Breast epithelium (tissue), 4 donors: ENCODE measurements at regions not wholly inside any gene's neighbourhood (a gene's known extent, or its start where the extent isn't known, plus 50 kb on each side); places are given as distances from the start of the nearest gene placed in this dataset.

Experiments
- DNase-seq, 2 donors: peaks; one replicate each; pipeline ENCODE4 v3.0.0-alpha.2; 2019; ENCODE audit warnings: low spot score in 2 of 2
- H3K27ac ChIP-seq, 2 donors: fragments of 200-600 bp; sonication (generic) in 1 of 2; one replicate each; pipeline ENCODE4 v1.5.1; 2016 to 2019; ENCODE audit warnings: mild to moderate bottlenecking in 1 of 2
- H3K27me3 ChIP-seq, 2 donors: fragments of 200-600 bp; sonication (generic) in 1 of 2; one replicate each; pipeline versions ENCODE4 v1.5.1 to v1.6.0; 2017 to 2019; ENCODE audit warnings: control low read depth in 1 of 2, mild to moderate bottlenecking in 1 of 2
- H3K36me3 ChIP-seq: fragments of 200-600 bp; one replicate; pipeline ENCODE4 v1.5.1; 2019
- H3K4me1 ChIP-seq, 2 donors: fragments of 200-600 bp; sonication (generic); one replicate each; pipeline ENCODE4 v1.5.1; 2016 to 2019; ENCODE audit warnings: control low read depth in 1 of 2
- H3K4me3 ChIP-seq, 3 donors: fragments of 200-600 bp; sonication (generic); 1 replicate in 2 of 3; 2 replicates in 1 of 3; pipeline ENCODE4 v1.5.1; 2016 to 2019; ENCODE audit warnings: mild to moderate bottlenecking in 3 of 3, moderate library complexity in 2 of 3
- H3K9me3 ChIP-seq, 2 donors: fragments of 200-600 bp; sonication (generic) in 1 of 2; one replicate each; pipeline ENCODE4 v1.5.1; 2016 to 2019; ENCODE audit warnings: control low read depth in 1 of 2
- POLR2A ChIP-seq: fragments of 450-650 bp; IDR thresholded peaks from one replicate; pipeline ENCODE4 v1.6.1; 2016; ENCODE audit warnings: antibody characterized with exemption, mild to moderate bottlenecking, moderate library complexity
- POLR2AphosphoS5 ChIP-seq, 3 donors: sonication (generic); formaldehyde crosslinking; IDR thresholded peaks; one replicate each; pipeline ENCODE4 v1.6.1; 2017; ENCODE audit warnings: antibody characterized with exemption in 3 of 3
- intact Hi-C: fragments of 100-400 bp; cut with DNase I; formaldehyde crosslinking; loops from one replicate; pipeline ENCODE4 v1.15.1; 2023; ENCODE audit warnings: low total_unique reads
- TF ChIP-seq, protein P1 (sequence below), 3 donors: fragments of 450-650 bp; IDR thresholded peaks; one replicate each; pipeline ENCODE4 v1.5.1; 2016 to 2017; ENCODE audit warnings: antibody characterized with exemption in 3 of 3, mild to moderate bottlenecking in 3 of 3, moderate library complexity in 3 of 3

DNA sequence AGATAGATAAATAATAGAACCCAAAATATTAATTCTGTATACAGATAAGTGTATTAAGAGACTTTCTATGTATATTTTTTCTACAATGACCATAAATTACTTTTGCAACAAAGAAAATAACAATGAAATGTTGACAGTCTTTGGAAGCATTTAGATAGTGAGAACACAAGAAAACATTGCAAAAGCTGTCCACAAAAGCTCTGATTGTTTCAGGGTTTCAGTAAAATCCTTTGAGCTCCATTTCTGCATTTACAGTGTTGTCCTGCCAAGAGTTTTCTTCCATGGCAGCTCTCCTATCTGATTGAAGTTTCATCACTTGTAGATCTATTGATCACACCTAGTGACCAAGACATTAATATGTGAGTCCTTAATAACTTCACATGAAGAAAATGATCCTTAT, 321.8 kb downstream of the GPR37 start:
- Histone ChIP-seq H3K4me1 (no peaks in the 10 kb centered on the region), H3K27me3 (no peaks in the 10 kb centered on the region), H3K36me3 (no peaks in the 10 kb centered on the region), H3K27ac (no peak overlapping the region), H3K9me3 (no peaks in the 10 kb centered on the region), H3K4me3 (no peak overlapping the region)
- no peak for DNase-seq
- TF ChIP-seq, protein P1, sequence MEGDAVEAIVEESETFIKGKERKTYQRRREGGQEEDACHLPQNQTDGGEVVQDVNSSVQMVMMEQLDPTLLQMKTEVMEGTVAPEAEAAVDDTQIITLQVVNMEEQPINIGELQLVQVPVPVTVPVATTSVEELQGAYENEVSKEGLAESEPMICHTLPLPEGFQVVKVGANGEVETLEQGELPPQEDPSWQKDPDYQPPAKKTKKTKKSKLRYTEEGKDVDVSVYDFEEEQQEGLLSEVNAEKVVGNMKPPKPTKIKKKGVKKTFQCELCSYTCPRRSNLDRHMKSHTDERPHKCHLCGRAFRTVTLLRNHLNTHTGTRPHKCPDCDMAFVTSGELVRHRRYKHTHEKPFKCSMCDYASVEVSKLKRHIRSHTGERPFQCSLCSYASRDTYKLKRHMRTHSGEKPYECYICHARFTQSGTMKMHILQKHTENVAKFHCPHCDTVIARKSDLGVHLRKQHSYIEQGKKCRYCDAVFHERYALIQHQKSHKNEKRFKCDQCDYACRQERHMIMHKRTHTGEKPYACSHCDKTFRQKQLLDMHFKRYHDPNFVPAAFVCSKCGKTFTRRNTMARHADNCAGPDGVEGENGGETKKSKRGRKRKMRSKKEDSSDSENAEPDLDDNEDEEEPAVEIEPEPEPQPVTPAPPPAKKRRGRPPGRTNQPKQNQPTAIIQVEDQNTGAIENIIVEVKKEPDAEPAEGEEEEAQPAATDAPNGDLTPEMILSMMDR (IDR thresholded peaks at IDR 0.05): no peak
- TF ChIP-seq POLR2A: no peak
- no peak for TF ChIP-seq POLR2AphosphoS5 (IDR thresholded peaks at IDR 0.05)
- intact Hi-C loops: no loop called here

DNA sequence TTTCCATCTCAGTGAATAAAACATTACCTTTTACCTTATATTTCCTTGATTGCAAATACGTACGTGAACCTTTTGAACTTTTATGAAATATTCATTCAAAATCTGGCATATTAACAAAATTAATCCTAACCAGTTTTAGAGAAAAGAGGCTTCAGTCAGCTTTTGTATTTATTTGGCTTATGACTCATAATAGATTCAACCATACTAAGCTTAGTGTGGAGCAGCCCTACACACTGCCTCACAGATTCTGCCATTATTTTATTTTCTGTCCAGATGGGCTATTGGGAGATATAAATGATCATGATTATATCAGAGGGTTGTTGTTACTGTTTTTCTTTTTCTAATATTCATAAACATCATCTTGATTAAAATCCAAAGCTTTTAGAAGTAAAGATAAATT, 325.5 kb downstream of the GPR37 start:
- TF ChIP-seq POLR2AphosphoS5 (IDR thresholded peaks at IDR 0.05): no peak
- TF ChIP-seq POLR2A: no peak
- TF ChIP-seq, protein P1 (IDR thresholded peaks at IDR 0.05): no peak
- Histone ChIP-seq H3K27me3 (no peaks in the 10 kb centered on the region), H3K27ac (no peak overlapping the region), H3K36me3 (no peaks in the 10 kb centered on the region), H3K4me1 (no peaks in the 10 kb centered on the region), H3K9me3 (no peaks in the 10 kb centered on the region), H3K4me3 (no peak overlapping the region)
- intact Hi-C loops: no loop called here
- DNase-seq: no peak

DNA sequence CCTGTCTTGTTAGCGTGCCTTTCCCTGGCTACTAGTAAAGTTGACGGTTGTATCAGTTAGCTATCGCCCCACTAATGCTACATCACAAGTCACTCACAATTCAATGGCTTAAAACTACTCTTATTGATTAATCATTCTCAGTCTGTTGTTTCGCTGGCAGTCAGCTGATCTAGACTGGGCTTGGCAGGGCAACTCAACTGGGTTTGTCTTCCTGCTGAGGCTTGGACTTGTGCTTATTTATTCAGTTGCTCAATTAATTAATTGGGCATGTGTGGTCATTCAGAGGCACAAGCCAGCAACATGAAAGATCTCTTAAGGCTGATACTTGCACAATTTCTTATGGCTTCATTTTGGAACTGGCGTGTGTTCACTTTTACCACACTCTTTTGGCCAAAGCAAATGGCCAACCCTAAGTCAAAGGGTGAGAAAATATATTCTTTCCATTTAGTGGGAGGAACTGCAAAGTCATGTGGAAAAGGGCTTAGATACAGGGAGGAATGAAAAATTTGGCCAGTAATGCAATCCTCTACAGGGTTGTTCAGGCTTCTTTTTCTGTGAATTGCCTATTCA, 333.5 kb downstream of the GPR37 start:
- Histone ChIP-seq H3K4me1 (no peaks in the 10 kb centered on the region), H3K36me3 (no peaks in the 10 kb centered on the region), H3K27ac (no peak overlapping the region), H3K9me3 (no peaks in the 10 kb centered on the region), H3K27me3 (no peaks in the 10 kb centered on the region), H3K4me3 (no peak overlapping the region)
- intact Hi-C loops: no loop called here
- TF ChIP-seq POLR2A (no peak), POLR2AphosphoS5 (IDR thresholded peaks at IDR 0.05) (no peak)
- TF ChIP-seq, protein P1 (IDR thresholded peaks at IDR 0.05): no peak
- DNase-seq: no peak

DNA sequence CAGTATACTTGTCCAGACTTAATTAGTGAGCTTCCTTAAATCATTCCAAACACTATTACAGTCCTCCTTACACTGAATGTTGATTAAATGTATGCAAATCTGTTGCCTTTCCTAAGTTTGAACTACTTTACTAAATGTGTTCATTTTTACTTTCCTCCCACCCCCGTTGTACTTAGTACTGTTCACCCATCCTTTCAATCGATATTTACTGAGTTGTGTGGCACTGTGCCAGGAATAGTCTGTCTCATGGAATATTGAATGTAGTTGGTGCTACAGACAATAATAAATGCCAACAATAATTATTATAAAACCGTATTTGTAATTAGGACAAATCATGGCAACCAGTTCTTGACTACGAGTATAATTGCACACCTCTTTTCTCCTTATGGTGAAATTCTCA, 335.7 kb downstream of the GPR37 start:
- intact Hi-C loops: no loop called here
- TF ChIP-seq, protein P1 (IDR thresholded peaks at IDR 0.05): no peak
- TF ChIP-seq POLR2A (no peak), POLR2AphosphoS5 (IDR thresholded peaks at IDR 0.05) (no peak)
- DNase-seq: no peak
- no peaks in the 10 kb centered on the region for H3K4me1 ChIP-seq
- no peaks in the 10 kb centered on the region for H3K36me3 ChIP-seq
- H3K27ac ChIP-seq: no peak overlapping the region
- no peak overlapping the region for H3K4me3 ChIP-seq
- no peaks in the 10 kb centered on the region for H3K27me3 ChIP-seq
- H3K9me3 ChIP-seq: no peaks in the 10 kb centered on the region

DNA sequence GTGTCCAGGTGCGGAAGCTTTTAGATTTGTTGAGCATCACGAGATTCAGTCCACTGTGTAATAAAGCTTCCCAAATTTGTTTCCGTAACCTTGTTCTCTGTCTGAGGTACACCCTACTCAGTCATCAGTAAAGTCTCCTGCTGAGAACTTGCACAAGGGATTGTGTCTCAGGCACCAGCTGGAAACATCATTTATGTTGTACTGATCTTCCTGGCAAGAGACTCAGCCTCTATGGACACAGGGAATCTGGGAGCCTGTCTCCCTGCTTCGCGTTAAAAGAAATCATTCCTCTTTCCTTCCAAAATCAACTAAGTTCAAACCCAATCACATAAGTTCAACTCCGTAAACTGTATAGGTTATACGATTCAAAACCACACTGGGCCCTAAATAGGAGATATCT, 336.8 kb downstream of the GPR37 start:
- Histone ChIP-seq H3K27me3 (no peaks in the 10 kb centered on the region), H3K4me3 (no peak overlapping the region), H3K4me1 (no peaks in the 10 kb centered on the region), H3K9me3 (no peaks in the 10 kb centered on the region), H3K27ac (no peak overlapping the region), H3K36me3 (no peaks in the 10 kb centered on the region)
- no peak for DNase-seq
- TF ChIP-seq, protein P1 (IDR thresholded peaks at IDR 0.05): no peak
- TF ChIP-seq POLR2AphosphoS5 (IDR thresholded peaks at IDR 0.05): no peak
- TF ChIP-seq POLR2A: no peak
- intact Hi-C loops: no loop called here
